ENCODE measurements at regions not wholly inside any gene's neighbourhood (a gene's known extent, or its start where the extent isn't known, plus 50 kb on each side); places are given as distances from the start of the nearest gene placed in this dataset.

GRCh38 chr2:104708967-104709366, 144.9 kb upstream of the POU3F3 start:
- no peaks in the 10 kb centered on the region for H3K4me1 ChIP-seq (ENCODE audit: control insufficient read depth, extremely low read depth, insufficient read depth, low read length)
- no peaks in the 10 kb centered on the region for H3K27me3 ChIP-seq (ENCODE audit: control insufficient read depth, insufficient read depth, low read length)
- H4K20me1 ChIP-seq (ENCODE audit: control insufficient read depth, extremely low read depth, insufficient read depth, low read length), result no peaks in the 10 kb centered on the region
- H2AFZ ChIP-seq (ENCODE audit: low read length), result no peak overlapping the region
- DNase-seq (ENCODE audit: low read depth in 2 of 2), result no peak
- no peak overlapping the region for H3K9ac ChIP-seq (ENCODE audit: insufficient read depth, low read length)
- H3K36me3 ChIP-seq (ENCODE audit: control insufficient read depth, insufficient read depth, low read length), result no peaks in the 10 kb centered on the region
- H3K79me2 ChIP-seq (ENCODE audit: control insufficient read depth, insufficient read depth, low read length), result no peaks in the 10 kb centered on the region
- H3K9me3 ChIP-seq (ENCODE audit: control insufficient read depth, insufficient read depth, low read depth, low read length), result no peaks in the 10 kb centered on the region
- TF ChIP-seq, protein P1, sequence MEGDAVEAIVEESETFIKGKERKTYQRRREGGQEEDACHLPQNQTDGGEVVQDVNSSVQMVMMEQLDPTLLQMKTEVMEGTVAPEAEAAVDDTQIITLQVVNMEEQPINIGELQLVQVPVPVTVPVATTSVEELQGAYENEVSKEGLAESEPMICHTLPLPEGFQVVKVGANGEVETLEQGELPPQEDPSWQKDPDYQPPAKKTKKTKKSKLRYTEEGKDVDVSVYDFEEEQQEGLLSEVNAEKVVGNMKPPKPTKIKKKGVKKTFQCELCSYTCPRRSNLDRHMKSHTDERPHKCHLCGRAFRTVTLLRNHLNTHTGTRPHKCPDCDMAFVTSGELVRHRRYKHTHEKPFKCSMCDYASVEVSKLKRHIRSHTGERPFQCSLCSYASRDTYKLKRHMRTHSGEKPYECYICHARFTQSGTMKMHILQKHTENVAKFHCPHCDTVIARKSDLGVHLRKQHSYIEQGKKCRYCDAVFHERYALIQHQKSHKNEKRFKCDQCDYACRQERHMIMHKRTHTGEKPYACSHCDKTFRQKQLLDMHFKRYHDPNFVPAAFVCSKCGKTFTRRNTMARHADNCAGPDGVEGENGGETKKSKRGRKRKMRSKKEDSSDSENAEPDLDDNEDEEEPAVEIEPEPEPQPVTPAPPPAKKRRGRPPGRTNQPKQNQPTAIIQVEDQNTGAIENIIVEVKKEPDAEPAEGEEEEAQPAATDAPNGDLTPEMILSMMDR (conservative IDR thresholded peaks at IDR 0.05 in 1 of 2, IDR thresholded peaks at IDR 0.05 in 1 of 2; ENCODE audit: low read depth in 1 of 2, low read length in 2 of 2), result no peak
- TF ChIP-seq EZH2 (IDR thresholded peaks at IDR 0.05; ENCODE audit: low read length, missing control alignments), result no peak
- no peak overlapping the region for H3K4me2 ChIP-seq (ENCODE audit: extremely low read depth, insufficient read depth, low read length)
- H3K4me3 ChIP-seq (replicated peaks in 1 of 4; ENCODE audit: control extremely low read depth in 1 of 4, insufficient read depth in 1 of 4, low read depth in 3 of 4, low read length in 4 of 4), result no peak overlapping the region
- no peak overlapping the region for H3K27ac ChIP-seq (ENCODE audit: insufficient read depth, low read length)

DNA sequence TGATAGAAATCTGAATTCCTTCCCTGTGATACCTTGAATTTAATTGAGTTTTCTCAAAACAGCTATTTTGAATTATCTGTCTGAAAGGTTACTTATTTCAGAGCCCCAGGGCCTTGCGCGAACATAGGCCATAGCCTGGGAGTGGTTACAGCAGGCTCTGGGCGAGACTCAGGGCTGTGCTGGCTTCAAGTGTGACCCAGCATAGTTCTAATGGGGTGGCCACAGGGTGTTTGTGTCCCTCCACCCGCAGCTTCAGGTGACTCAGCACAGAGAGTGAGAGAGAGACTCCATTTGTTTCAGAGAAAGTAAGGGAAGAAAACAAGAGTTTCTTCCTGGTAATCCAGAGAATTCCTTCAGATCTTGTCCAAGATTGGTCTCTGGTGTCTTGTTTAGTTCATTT, 137.9 kb upstream of the POU3F3 start:
- no peaks in the 10 kb centered on the region for H3K36me3 ChIP-seq (ENCODE audit: control insufficient read depth, insufficient read depth, low read length)
- H2AFZ ChIP-seq (ENCODE audit: low read length), result no peak overlapping the region

GRCh38 chr2:104733226-104733943, 120.5 kb upstream of the POU3F3 start:
- Histone ChIP-seq H3K4me3 (replicated peaks in 1 of 4; ENCODE audit: control extremely low read depth in 1 of 4, insufficient read depth in 1 of 4, low read depth in 3 of 4, low read length in 4 of 4) (no peak overlapping the region), H3K9ac (ENCODE audit: insufficient read depth, low read length) (no peak overlapping the region), H3K36me3 (ENCODE audit: control insufficient read depth, insufficient read depth, low read length) (no peaks in the 10 kb centered on the region), H3K4me1 (ENCODE audit: control insufficient read depth, extremely low read depth, insufficient read depth, low read length) (no peaks in the 10 kb centered on the region), H4K20me1 (ENCODE audit: control insufficient read depth, extremely low read depth, insufficient read depth, low read length) (no peaks in the 10 kb centered on the region), H3K4me2 (ENCODE audit: extremely low read depth, insufficient read depth, low read length) (no peak overlapping the region), H3K27me3 (ENCODE audit: control insufficient read depth, insufficient read depth, low read length) (no peaks in the 10 kb centered on the region), H3K9me3 (ENCODE audit: control insufficient read depth, insufficient read depth, low read depth, low read length) (no peaks in the 10 kb centered on the region), H3K79me2 (ENCODE audit: control insufficient read depth, insufficient read depth, low read length) (no peaks in the 10 kb centered on the region), H3K27ac (ENCODE audit: insufficient read depth, low read length) (no peak overlapping the region), H2AFZ (ENCODE audit: low read length) (no peak overlapping the region)
- TF ChIP-seq, protein P1 (conservative IDR thresholded peaks at IDR 0.05 in 1 of 2, IDR thresholded peaks at IDR 0.05 in 1 of 2; ENCODE audit: low read depth in 1 of 2, low read length in 2 of 2), result no peak
- TF ChIP-seq EZH2 (IDR thresholded peaks at IDR 0.05; ENCODE audit: low read length, missing control alignments), result no peak
- DNase-seq (ENCODE audit: low read depth in 2 of 2), result peak in 1 of 2 donors; percentile 15

More for the DNA sequence above, 137.9 kb upstream of the POU3F3 start:
- no peak overlapping the region for H3K4me2 ChIP-seq (ENCODE audit: extremely low read depth, insufficient read depth, low read length)
- no peaks in the 10 kb centered on the region for H3K27me3 ChIP-seq (ENCODE audit: control insufficient read depth, insufficient read depth, low read length)
- H4K20me1 ChIP-seq (ENCODE audit: control insufficient read depth, extremely low read depth, insufficient read depth, low read length), result no peaks in the 10 kb centered on the region
- no peaks in the 10 kb centered on the region for H3K9me3 ChIP-seq (ENCODE audit: control insufficient read depth, insufficient read depth, low read depth, low read length)
- no peak for DNase-seq (ENCODE audit: low read depth in 2 of 2)
- no peak overlapping the region for H3K9ac ChIP-seq (ENCODE audit: insufficient read depth, low read length)
- no peak overlapping the region for H3K27ac ChIP-seq (ENCODE audit: insufficient read depth, low read length)
- no peak overlapping the region for H3K4me3 ChIP-seq (replicated peaks in 1 of 4; ENCODE audit: control extremely low read depth in 1 of 4, insufficient read depth in 1 of 4, low read depth in 3 of 4, low read length in 4 of 4)
- no peaks in the 10 kb centered on the region for H3K4me1 ChIP-seq (ENCODE audit: control insufficient read depth, extremely low read depth, insufficient read depth, low read length)
- no peak for TF ChIP-seq EZH2 (IDR thresholded peaks at IDR 0.05; ENCODE audit: low read length, missing control alignments)
- TF ChIP-seq, protein P1 (conservative IDR thresholded peaks at IDR 0.05 in 1 of 2, IDR thresholded peaks at IDR 0.05 in 1 of 2; ENCODE audit: low read depth in 1 of 2, low read length in 2 of 2), result no peak
- H3K79me2 ChIP-seq (ENCODE audit: control insufficient read depth, insufficient read depth, low read length), result no peaks in the 10 kb centered on the region

Data from fibroblast of lung (primary cell).